GM12878 (cell line): ENCODE measurements at regions not wholly inside any gene's neighbourhood (a gene's known extent, or its start where the extent isn't known, plus 50 kb on each side); places are given as distances from the start of the nearest gene placed in this dataset.

Source experiments
- ATAC-seq: fragments of 200-7000 bp; cut with Tn5 transposase; 3 replicates; pipeline ENCODE4 v1.9.1; 2020; ENCODE audit warnings: mild to moderate bottlenecking, moderate library complexity
- BruUV-seq: library from RNA; stranded (reverse); fragments of 400-500 nt; replicated peaks from 2 replicates; lab custom pipeline; 2021; lab: Mats Ljungman, UMichigan
- CTCF ChIA-PET: fragments of 300-600 bp; sonication (Branson Sonifier 250); formaldehyde crosslinking; extraction: SDS; loops from one replicate; lab custom pipeline; 2021; ENCODE audit warnings: inconsistent platforms; lab: Yijun Ruan, JAX
- POLR2A ChIA-PET: fragments of 350-600 bp; formaldehyde crosslinking; extraction: SDS; loops from one replicate; lab custom pipeline; 2021; ENCODE audit warnings: inconsistent platforms; lab: Charles Lee
- RAD21 ChIA-PET: fragments of 300-600 bp; sonication (Branson Sonifier 250); formaldehyde crosslinking; loops from one replicate; lab custom pipeline; 2023; ENCODE audit warnings: antibody characterized with exemption; ENCODE audit not compliant: unreplicated experiment; lab: Charles Lee
- SMC1A ChIA-PET: fragments of 300-600 bp; sonication (Branson Sonifier 250); formaldehyde crosslinking; loops from one replicate; lab custom pipeline; 2023; ENCODE audit not compliant: unreplicated experiment, uncharacterized antibody; lab: Charles Lee
- DNase-seq: peaks from one replicate; pipeline ENCODE4 v3.0.0-alpha.2; 2011; ENCODE audit warnings: low read depth, low spot score
- FAIRE-seq: peaks from 3 replicates; lab custom pipeline; 2011; peaks lifted over from hg19 to GRCh38; lab: Jason Lieb, UNC
- H2AFZ ChIP-seq: 2 replicates; pipeline ENCODE4 v1.6.0; 2011; ENCODE audit warnings: low read depth, low read length, control low read depth; ENCODE audit not compliant: control insufficient read depth
- H3K27ac ChIP-seq: 2 replicates; pipeline ENCODE4 v1.5.1; 2011; ENCODE audit warnings: control low read depth; ENCODE audit not compliant: control insufficient read depth, insufficient read depth
- H3K27me3 ChIP-seq, 2 experiments: replicated peaks in 1 of 2; 2 replicates each; pipeline versions ENCODE4 v1.6.0 to v1.6.1; 2011; ENCODE audit warnings: low read length in 1 of 2; ENCODE audit not compliant: control insufficient read depth in 2 of 2, insufficient read depth in 2 of 2
- H3K36me3 ChIP-seq, 2 experiments: 2 replicates each; pipeline ENCODE4 v1.5.1; 2011; ENCODE audit warnings: low read length in 1 of 2; ENCODE audit not compliant: control insufficient read depth in 2 of 2, insufficient read depth in 2 of 2
- H3K4me1 ChIP-seq: 2 replicates; pipeline ENCODE4 v1.6.1; 2011; ENCODE audit warnings: mild to moderate bottlenecking, low read length, moderate library complexity, mixed read lengths; ENCODE audit not compliant: control insufficient read depth, insufficient read depth
- H3K4me2 ChIP-seq: 2 replicates; pipeline ENCODE4 v1.6.0; 2011; ENCODE audit warnings: control low read depth; ENCODE audit not compliant: control insufficient read depth, insufficient read depth
- H3K4me3 ChIP-seq: fragments of 200-600 bp; sonication (generic); 2 replicates; pipeline ENCODE4 v1.5.1; 2016
- H3K79me2 ChIP-seq: 2 replicates; pipeline ENCODE4 v1.6.0; 2011; ENCODE audit warnings: low read length; ENCODE audit not compliant: control insufficient read depth, insufficient read depth
- H3K9ac ChIP-seq: 2 replicates; pipeline ENCODE4 v1.8.0; 2011; ENCODE audit warnings: low read length, control low read depth, mixed read lengths; ENCODE audit not compliant: control insufficient read depth, insufficient read depth
- H3K9me3 ChIP-seq: replicated peaks from 3 replicates; pipeline ENCODE4 v1.5.1; 2011; ENCODE audit warnings: mild to moderate bottlenecking, low read length; ENCODE audit not compliant: control insufficient read depth, insufficient read depth
- H4K20me1 ChIP-seq: 2 replicates; pipeline ENCODE4 v1.6.0; 2011; ENCODE audit not compliant: control insufficient read depth, insufficient read depth
- ATF3 ChIP-seq: IDR thresholded peaks from 2 replicates; pipeline ENCODE4 v1.6.1; 2011; ENCODE audit warnings: low read depth, mild to moderate bottlenecking, low read length, moderate library complexity, borderline replicate concordance; ENCODE audit errors: extremely low read depth
- BCL3 ChIP-seq: IDR thresholded peaks from 2 replicates; pipeline ENCODE4 v1.6.1; 2011; ENCODE audit warnings: borderline replicate concordance, low read depth, mild to moderate bottlenecking, moderate library complexity, low read length; ENCODE audit not compliant: insufficient read depth, poor library complexity, severe bottlenecking
- BHLHE40 ChIP-seq, 2 experiments: fragments of 450-650 bp in 1 of 2; IDR thresholded peaks; 2 replicates each; pipeline ENCODE4 v1.6.1; 2011 to 2017; ENCODE audit warnings: low read depth in 2 of 2, borderline replicate concordance in 1 of 2, improper control_type of control experiment in 1 of 2, low read length in 1 of 2, mild to moderate bottlenecking in 1 of 2
- CBFB ChIP-seq: IDR thresholded peaks from 2 replicates; pipeline ENCODE4 v1.6.1; 2016; ENCODE audit warnings: antibody characterized with exemption, low read depth
- HDAC2 ChIP-seq: fragments of 200-600 bp; sonication (generic); IDR thresholded peaks from 2 replicates; pipeline ENCODE4 v1.6.1; 2017
- HDAC6 ChIP-seq: fragments of 200-600 bp; sonication (generic); IDR thresholded peaks from one replicate; pipeline ENCODE4 v1.8.0; 2017; ENCODE audit warnings: antibody characterized with exemption; ENCODE audit not compliant: unreplicated experiment
- HSF1 ChIP-seq: fragments of 150-350 bp; IDR thresholded peaks from 2 replicates; pipeline ENCODE4 v1.6.1; 2014; ENCODE audit warnings: mild to moderate bottlenecking, low read depth, low read length
- IKZF2 ChIP-seq, 2 experiments: fragments of 450-650 bp; IDR thresholded peaks; 2 replicates each; pipeline ENCODE4 v1.6.1; 2017; ENCODE audit warnings: mild to moderate bottlenecking in 2 of 2, moderate library complexity in 2 of 2
- IRF5 ChIP-seq: fragments of 450-650 bp; IDR thresholded peaks from 2 replicates; pipeline ENCODE4 v1.6.1; 2017; ENCODE audit warnings: borderline replicate concordance
- NFIC ChIP-seq: IDR thresholded peaks from 2 replicates; pipeline ENCODE4 v1.6.1; 2012; ENCODE audit warnings: low read depth, mild to moderate bottlenecking, inconsistent platforms, low read length, moderate library complexity
- POLR2AphosphoS5 ChIP-seq: IDR thresholded peaks from 2 replicates; pipeline ENCODE4 v1.6.1; 2011; ENCODE audit warnings: mild to moderate bottlenecking, low read length, inconsistent platforms
- TCF12 ChIP-seq: IDR thresholded peaks from 2 replicates; pipeline ENCODE4 v1.6.1; 2011; ENCODE audit warnings: low read depth, mild to moderate bottlenecking, low read length
- YBX1 ChIP-seq: fragments of 450-650 bp; IDR thresholded peaks from 2 replicates; pipeline ENCODE4 v1.6.1; 2016; ENCODE audit warnings: antibody characterized with exemption
- ZBTB33 ChIP-seq: fragments of 450-650 bp; IDR thresholded peaks from 2 replicates; pipeline ENCODE4 v1.6.1; 2017; ENCODE audit warnings: mild to moderate bottlenecking
- ZBTB4 ChIP-seq: fragments of 450-650 bp; formaldehyde crosslinking; IDR thresholded peaks from 2 replicates; pipeline ENCODE4 v1.4.0; 2022; ENCODE audit warnings: mild to moderate bottlenecking, moderate library complexity
- ZZZ3 ChIP-seq: IDR thresholded peaks from 2 replicates; pipeline ENCODE4 v1.6.1; 2011; ENCODE audit warnings: low read depth; ENCODE audit not compliant: control insufficient read depth, insufficient read length
- WGBS: methylation state at CpG from one replicate; pipeline ENCODE4 v1.1.6; 2016; ENCODE audit warnings: low lambda C conversion rate; ENCODE audit not compliant: insufficient replicate concordance, insufficient coverage; ENCODE audit errors: missing lambda C conversion rate; 5-methylcytosine and 5-hydroxymethylcytosine counted together
- in situ Hi-C: fragments of 300-500 bp; cut with MboI; formaldehyde crosslinking; loops from 9 replicates; pipeline ENCODE4 v1.14.3; 2018; ENCODE audit warnings: mixed read lengths
- intact Hi-C: fragments of 100-400 bp; cut with micrococcal nuclease; formaldehyde crosslinking; loops from one replicate; pipeline ENCODE4 v1.14.2; 2022; ENCODE audit not compliant: unreplicated experiment

- Histone ChIP-seq H2AFZ (no peak overlapping the region), H4K20me1 (no peaks in the 10 kb centered on the region), H3K36me3 (no peaks in the 10 kb centered on the region), H3K27me3 (no peaks in the 10 kb centered on the region), H3K4me2 (no peak overlapping the region), H3K4me3 (no peak overlapping the region), H3K79me2 (no peaks in the 10 kb centered on the region)
- WGBS: 22% methylated on average over 11 of the region's 11 CpGs
- intact Hi-C loops: no loop called here
- POLR2A ChIA-PET: no interaction called here
- CTCF ChIA-PET: no interaction called here
- ATAC-seq: no peak
- SMC1A ChIA-PET: no interaction called here
- no peak for DNase-seq
- no peak for FAIRE-seq
- TF ChIP-seq TCF12 (no peak), YBX1 (no peak), ZBTB4 (CRISPR knock-in tag) (no peak), HSF1 (no peak), BCL3 (no peak), HDAC6 (no peak), ATF3 (no peak), BHLHE40 (IDR thresholded peaks at IDR 0.05; ENCODE audit: borderline replicate concordance in 1 of 2, low read depth in 2 of 2, low read length in 1 of 2) (no peak), CBFB (no peak), POLR2AphosphoS5 (no peak), ZZZ3 (no peak), HDAC2 (no peak), IKZF2 (IDR thresholded peaks at IDR 0.05) (no peak), NFIC (no peak), IRF5 (no peak), ZBTB33 (no peak)
- TF ChIP-seq, all 136 proteins: peak for 0
- Histone ChIP-seq H3K4me1 (no peaks in the 10 kb centered on the region), H3K27ac (no peak overlapping the region), H3K9ac (no peak overlapping the region), H3K9me3 (no peaks in the 10 kb centered on the region)
- in situ Hi-C loops: no loop called here
- BruUV-seq: no TSS peak
- RAD21 ChIA-PET: no interaction called here
These were observed 202.9 kb downstream of the GLRX3 start for GRCh38 chr10:130339091-130339490.
